Immature natural killer cell (primary cell): ENCODE measurements at regions not wholly inside any gene's neighbourhood (a gene's known extent, or its start where the extent isn't known, plus 50 kb on each side); places are given as distances from the start of the nearest gene placed in this dataset.

ENCODE experiments used
- DNase-seq, 3 donors: peaks; one replicate each; pipeline ENCODE4 v3.0.0; 2022; ENCODE audit warnings: mixed read lengths in 1 of 3
- H3K27ac Mint-ChIP-seq, 6 donors: one replicate each; pipeline ENCODE4 v1.8.0; 2020; ENCODE audit warnings: mixed read lengths in 6 of 6, mild to moderate bottlenecking in 5 of 6, inconsistent platforms in 4 of 6, moderate library complexity in 3 of 6
- H3K27me3 Mint-ChIP-seq, 3 donors: one replicate each; pipeline ENCODE4 v1.8.0; 2020 to 2021; ENCODE audit warnings: low read depth in 3 of 3, mild to moderate bottlenecking in 3 of 3, mixed read lengths in 3 of 3, moderate library complexity in 3 of 3, inconsistent platforms in 1 of 3
- H3K36me3 Mint-ChIP-seq, 3 donors: one replicate each; pipeline ENCODE4 v1.8.0; 2020; ENCODE audit warnings: mixed read lengths in 3 of 3, inconsistent platforms in 2 of 3, mild to moderate bottlenecking in 2 of 3
- H3K4me1 Mint-ChIP-seq, 2 donors: one replicate each; pipeline ENCODE4 v1.8.0; 2020; ENCODE audit warnings: inconsistent platforms in 2 of 2, mild to moderate bottlenecking in 2 of 2, mixed read lengths in 2 of 2, moderate library complexity in 1 of 2
- H3K4me3 Mint-ChIP-seq, 5 donors: one replicate each; pipeline ENCODE4 v1.8.0; 2020; ENCODE audit warnings: mild to moderate bottlenecking in 5 of 5, mixed read lengths in 5 of 5, inconsistent platforms in 3 of 5, moderate library complexity in 3 of 5
- H3K9me3 Mint-ChIP-seq, 6 donors: one replicate each; pipeline ENCODE4 v1.8.0; 2020; ENCODE audit warnings: mild to moderate bottlenecking in 6 of 6, mixed read lengths in 6 of 6, inconsistent platforms in 4 of 6, moderate library complexity in 3 of 6

DNA sequence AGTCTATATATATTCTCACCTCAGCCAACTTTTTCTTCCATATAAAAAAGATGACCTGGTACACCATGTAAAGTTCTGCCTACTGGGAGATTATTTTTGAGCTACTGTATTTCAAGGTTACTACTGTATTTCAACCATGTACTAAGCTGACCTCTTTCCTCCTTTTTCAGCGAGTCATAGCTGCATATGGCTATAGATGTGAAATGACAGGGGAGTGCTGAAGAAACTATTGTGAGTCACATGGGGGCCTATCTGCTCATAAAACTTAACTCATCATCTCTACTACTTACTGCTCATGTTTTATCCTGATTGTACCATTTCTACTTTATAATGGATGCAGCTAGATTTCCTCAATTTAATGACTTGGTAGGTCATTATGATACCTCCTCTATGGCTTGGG, 571.4 kb upstream of the ATP2B1 start:
- no peak for DNase-seq
- Mint-ChIP-seq H3K4me3 (no peak overlapping the region), H3K9me3 (peaks cover 0 to 7% (median 2%) of the 10 kb centered on the region in 6 donors), H3K27ac (no peak overlapping the region), H3K4me1 (peaks cover 0 to 1% of the 10 kb centered on the region in 2 donors), H3K36me3 (no peaks in the 10 kb centered on the region), H3K27me3 (peaks cover 0 to 2% (median 2%) of the 10 kb centered on the region in 3 donors)

DNA sequence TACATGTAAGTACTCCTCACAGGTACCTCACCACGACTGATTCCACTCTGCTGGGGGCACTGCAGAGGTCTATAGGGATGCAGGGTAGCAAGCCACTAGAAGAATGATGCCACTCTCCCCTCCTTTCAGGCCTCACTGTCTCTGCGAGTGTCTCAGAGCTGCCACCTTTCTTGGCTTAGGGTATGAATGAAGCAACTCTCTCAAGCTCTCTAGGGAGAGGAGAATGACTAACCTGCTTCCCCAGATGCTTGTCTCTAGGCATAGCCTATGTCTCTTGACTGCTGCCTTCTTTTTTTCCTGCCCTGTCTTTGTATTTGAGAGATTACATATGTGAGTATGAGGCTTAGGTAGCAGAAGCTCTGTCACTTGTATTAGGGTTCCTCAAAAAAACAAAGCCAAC, 566.5 kb upstream of the ATP2B1 start:
- Mint-ChIP-seq H3K36me3 (no peaks in the 10 kb centered on the region), H3K27ac (no peak overlapping the region)

DNA sequence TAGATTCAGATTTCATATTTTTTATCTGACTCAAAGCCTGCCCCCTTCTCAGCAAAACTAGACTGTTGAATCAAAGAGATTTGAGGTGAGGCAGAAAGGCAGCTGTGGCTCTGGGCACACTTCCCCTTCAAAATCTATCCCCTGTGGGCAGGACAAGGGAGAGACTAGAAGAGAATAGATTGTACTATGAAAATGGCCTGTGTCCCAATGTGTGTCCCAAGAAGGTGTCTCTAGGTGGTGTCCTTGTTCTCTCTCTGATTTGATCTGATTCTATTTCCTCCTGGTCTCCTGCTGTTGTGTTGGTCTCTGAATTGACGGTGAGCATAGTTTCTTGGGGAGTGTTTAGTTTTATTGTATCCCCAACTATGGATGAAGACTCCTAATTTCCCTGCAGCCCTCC, 565.8 kb upstream of the ATP2B1 start:
- Mint-ChIP-seq H3K9me3 (no peaks in the 10 kb centered on the region), H3K36me3 (no peaks in the 10 kb centered on the region), H3K27me3 (peaks cover 0 to 4% (median 0%) of the 10 kb centered on the region in 3 donors), H3K27ac (no peak overlapping the region), H3K4me3 (no peak overlapping the region), H3K4me1 (peaks cover 0 to 7% of the 10 kb centered on the region in 2 donors)
- no peak for DNase-seq

More for the DNA sequence above, 566.5 kb upstream of the ATP2B1 start:
- no peak for DNase-seq
- Mint-ChIP-seq H3K27me3 (peaks cover 0 to 4% (median 0%) of the 10 kb centered on the region in 3 donors), H3K9me3 (no peaks in the 10 kb centered on the region), H3K4me1 (peaks cover 0 to 2% of the 10 kb centered on the region in 2 donors), H3K4me3 (no peak overlapping the region)

DNA sequence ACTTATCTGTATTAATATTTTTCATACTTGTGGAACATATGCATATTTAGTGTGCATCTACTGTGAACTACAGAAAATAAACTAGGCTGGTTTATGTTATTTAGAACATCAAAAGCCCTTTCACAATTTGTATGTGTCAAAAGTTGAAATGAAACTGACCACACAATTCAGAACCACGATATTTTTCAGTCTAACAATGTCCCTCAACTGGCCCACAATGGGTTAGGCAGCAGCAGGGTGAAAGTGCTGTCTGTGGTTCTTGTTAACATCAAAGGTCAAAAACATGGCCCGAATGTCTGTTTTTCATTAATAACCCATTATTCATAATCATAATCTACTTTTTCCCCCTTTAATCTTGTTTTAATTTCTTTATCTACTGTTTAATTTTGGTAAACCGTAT, 559.9 kb upstream of the ATP2B1 start:
- Mint-ChIP-seq H3K4me3 (no peak overlapping the region), H3K27me3 (peaks cover 0 to 2% (median 0%) of the 10 kb centered on the region in 3 donors), H3K36me3 (no peaks in the 10 kb centered on the region), H3K4me1 (peaks cover 0 to 7% of the 10 kb centered on the region in 2 donors), H3K9me3 (no peaks in the 10 kb centered on the region), H3K27ac (no peak overlapping the region)
- no peak for DNase-seq

DNA sequence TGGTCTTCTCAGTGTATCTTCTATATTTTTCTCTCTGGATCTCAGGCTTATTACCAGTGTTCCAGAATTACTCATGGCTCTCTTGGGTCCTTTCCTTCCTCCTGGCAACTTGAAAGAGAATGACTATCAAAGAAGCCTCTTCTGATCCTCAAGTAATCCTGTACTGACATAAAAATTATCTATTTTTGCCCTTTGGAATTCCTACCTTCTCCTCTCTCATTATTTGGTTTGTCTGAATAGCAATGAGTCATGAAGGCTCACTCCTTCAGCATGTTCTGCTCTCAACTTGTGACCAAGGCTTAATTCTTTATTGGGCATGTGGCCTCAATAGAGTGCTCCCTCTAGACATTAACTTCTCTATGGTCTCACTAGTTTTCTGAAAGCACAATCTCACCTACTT, 553.6 kb upstream of the ATP2B1 start:
- H3K9me3 Mint-ChIP-seq = no peaks in the 10 kb centered on the region
- H3K4me1 Mint-ChIP-seq = no peaks in the 10 kb centered on the region
- no peak overlapping the region for H3K27ac Mint-ChIP-seq
- H3K4me3 Mint-ChIP-seq = no peak overlapping the region
- H3K36me3 Mint-ChIP-seq = no peaks in the 10 kb centered on the region
- H3K27me3 Mint-ChIP-seq = peaks cover 0 to 2% (median 0%) of the 10 kb centered on the region in 3 donors
- no peak for DNase-seq

DNA sequence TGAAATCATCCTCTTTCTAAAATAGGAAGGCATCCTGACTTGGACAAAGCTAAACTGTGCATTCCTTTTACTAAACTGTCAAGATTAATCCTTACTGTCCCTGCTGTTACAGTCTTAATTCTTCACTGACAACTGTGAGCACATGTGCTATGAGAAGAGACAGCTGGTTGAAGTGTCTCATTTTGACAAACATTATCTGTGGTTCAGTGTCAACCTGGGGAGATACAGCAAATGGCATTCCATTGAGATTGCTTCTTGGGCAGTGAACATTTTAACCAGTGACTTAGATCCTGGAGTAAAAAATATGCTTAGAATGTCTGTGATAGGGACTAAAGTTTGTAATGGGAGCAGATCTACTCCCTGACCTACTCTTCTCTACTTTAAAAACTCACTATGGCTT, 552.6 kb upstream of the ATP2B1 start:
- Mint-ChIP-seq H3K4me1 (no peaks in the 10 kb centered on the region), H3K9me3 (no peaks in the 10 kb centered on the region), H3K4me3 (no peak overlapping the region), H3K27me3 (peaks cover 0 to 2% (median 0%) of the 10 kb centered on the region in 3 donors), H3K36me3 (no peaks in the 10 kb centered on the region), H3K27ac (no peak overlapping the region)
- no peak for DNase-seq

DNA sequence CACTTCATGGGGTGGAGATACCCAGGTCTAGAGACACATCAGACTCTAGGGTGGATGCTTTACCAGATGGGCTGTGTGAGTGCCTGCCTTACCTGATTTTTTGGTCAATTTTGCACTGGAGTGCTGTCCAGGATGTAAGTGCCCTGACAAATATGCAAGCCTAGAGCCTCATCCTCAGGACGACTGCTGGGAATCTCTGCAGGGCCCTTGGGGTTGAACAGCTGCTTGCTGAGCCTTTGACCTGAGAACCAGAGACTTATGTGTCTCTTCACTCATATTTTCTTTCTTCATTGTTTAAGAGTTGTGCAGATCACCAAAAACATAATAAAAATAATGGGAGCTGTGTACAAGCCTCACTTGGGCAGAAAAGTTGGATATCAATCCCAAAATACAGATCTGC, 551.5 kb upstream of the ATP2B1 start:
- no peak for DNase-seq
- Mint-ChIP-seq H3K27me3 (peaks cover 0 to 2% (median under 1%) of the 10 kb centered on the region in 3 donors), H3K36me3 (no peaks in the 10 kb centered on the region), H3K9me3 (no peaks in the 10 kb centered on the region), H3K4me3 (no peak overlapping the region), H3K27ac (no peak overlapping the region), H3K4me1 (no peaks in the 10 kb centered on the region)

DNA sequence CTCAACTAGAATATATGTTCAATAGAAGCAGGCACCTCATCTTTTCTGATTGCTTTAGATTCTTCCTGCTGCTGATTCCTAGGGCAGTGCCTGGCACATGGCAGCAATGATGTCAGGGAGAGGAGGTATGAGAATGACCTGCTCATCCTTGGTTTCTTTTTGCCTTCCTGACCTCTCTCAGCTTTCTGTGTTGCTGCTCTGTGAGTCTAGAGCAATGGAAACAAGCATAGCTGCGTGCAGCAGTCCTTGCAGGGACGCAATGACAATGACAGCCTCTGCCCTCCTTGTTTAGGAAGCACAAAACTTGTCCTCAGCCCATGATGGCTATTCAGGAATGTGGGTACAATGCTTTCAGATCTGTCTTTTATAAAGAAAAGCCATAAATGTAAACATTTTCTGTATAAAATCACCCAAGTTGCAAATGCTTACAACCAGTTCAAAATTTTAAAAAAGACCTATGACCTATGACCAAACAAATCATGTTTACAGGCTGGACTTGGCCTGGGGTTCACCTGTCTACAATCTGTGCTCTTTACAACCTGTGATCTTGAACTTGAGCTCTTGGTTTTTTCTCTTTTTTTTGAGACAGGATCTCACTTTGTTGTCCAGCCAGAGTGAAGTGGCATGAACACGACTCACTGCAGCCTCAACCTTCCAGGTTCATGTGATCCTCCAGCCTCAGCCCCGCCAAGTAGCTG, 549.4 kb upstream of the ATP2B1 start:
- H3K9me3 Mint-ChIP-seq = no peaks in the 10 kb centered on the region
- H3K4me3 Mint-ChIP-seq = no peak overlapping the region
- DNase-seq = no peak
- H3K27ac Mint-ChIP-seq = no peak overlapping the region
- no peaks in the 10 kb centered on the region for H3K36me3 Mint-ChIP-seq
- peaks cover 0 to 2% (median 0%) of the 10 kb centered on the region in 3 donors for H3K27me3 Mint-ChIP-seq
- H3K4me1 Mint-ChIP-seq = peaks cover 11 to 15% of the 10 kb centered on the region in 2 donors

DNA sequence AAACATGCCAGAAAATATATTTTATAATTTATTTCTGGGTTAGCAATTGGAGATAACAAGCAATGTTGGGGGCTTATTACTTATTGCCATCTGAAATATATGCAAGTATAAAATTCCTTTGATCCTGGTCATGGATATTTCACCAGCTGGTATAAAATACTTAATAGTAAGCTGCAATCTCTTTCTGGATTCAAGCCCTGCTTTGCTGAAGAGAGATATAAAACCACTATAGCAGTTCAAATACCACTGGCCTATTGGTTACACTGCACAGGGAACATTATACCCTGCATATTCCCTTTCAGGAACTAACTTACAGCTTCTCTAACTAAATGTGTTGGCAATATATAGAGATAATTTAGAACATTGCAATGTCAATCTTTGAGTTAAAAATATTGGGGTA, 546.2 kb upstream of the ATP2B1 start:
- DNase-seq = no peak
- no peak overlapping the region for H3K27ac Mint-ChIP-seq
- H3K36me3 Mint-ChIP-seq = no peaks in the 10 kb centered on the region
- peaks cover 13 to 40% of the 10 kb centered on the region in 2 donors for H3K4me1 Mint-ChIP-seq
- no peak overlapping the region for H3K4me3 Mint-ChIP-seq
- no peaks in the 10 kb centered on the region for H3K9me3 Mint-ChIP-seq
- H3K27me3 Mint-ChIP-seq = peaks cover 0 to 2% (median 0%) of the 10 kb centered on the region in 3 donors

DNA sequence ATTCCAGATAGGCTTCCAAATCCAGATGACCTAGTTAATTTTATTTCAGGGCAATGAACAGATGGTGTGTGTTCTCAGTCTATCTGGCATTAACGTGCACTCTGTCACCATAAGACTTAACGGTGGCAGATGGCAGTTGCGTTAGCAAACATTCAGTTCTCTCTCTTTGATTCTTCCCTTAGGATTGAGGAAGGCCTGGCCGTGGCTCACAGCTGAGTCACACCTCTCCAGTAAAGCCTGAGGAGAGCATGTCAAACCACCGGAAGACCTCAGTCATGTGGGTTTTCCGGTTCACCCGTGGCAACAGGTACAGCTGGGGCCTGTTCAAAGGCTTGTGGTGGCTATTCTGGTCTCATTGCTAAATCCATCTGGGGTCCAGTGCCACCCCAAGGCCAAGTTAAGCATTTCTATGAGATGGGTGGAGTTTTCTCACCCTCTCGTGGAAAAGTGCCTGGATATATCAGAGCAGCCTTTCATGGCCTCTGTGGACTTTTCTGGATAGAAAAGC, 545.1 kb upstream of the ATP2B1 start:
- Mint-ChIP-seq H3K4me1 (peaks cover 13 to 40% of the 10 kb centered on the region in 2 donors), H3K36me3 (no peaks in the 10 kb centered on the region), H3K9me3 (no peaks in the 10 kb centered on the region), H3K27ac (peak overlapping the region in 3 of 6 donors; percentile 55 to 72 (median 65)), H3K27me3 (peaks cover 0 to 2% (median 0%) of the 10 kb centered on the region in 3 donors), H3K4me3 (peak overlapping the region in 4 of 5 donors; percentile 14 to 36 (median 26))
- peak; percentile 61 to 64 (median 63) for DNase-seq

DNA sequence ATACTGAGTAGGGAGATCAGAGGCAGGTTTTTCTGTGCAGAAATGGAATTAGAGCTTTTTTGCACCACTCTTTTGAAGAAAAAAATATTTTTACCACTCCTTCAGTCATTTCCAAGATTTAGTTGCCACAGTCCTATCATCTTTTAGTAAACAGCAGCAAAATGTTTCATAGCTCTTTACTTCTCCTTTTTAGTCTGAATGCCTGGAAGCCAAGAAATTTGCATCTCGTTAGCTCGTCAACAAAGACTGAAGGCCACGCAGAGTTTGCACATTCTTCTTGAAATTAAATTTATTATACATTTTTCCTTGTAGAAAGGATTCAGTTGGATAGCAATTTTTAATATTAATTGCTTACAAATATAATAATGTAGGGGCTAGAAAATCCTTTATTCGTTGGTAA, 544.5 kb upstream of the ATP2B1 start:
- no peak for DNase-seq
- Mint-ChIP-seq H3K4me1 (peaks cover 13 to 40% of the 10 kb centered on the region in 2 donors), H3K4me3 (no peak overlapping the region), H3K27ac (no peak overlapping the region), H3K9me3 (no peaks in the 10 kb centered on the region), H3K36me3 (no peaks in the 10 kb centered on the region), H3K27me3 (peaks cover 0 to 2% (median 0%) of the 10 kb centered on the region in 3 donors)

DNA sequence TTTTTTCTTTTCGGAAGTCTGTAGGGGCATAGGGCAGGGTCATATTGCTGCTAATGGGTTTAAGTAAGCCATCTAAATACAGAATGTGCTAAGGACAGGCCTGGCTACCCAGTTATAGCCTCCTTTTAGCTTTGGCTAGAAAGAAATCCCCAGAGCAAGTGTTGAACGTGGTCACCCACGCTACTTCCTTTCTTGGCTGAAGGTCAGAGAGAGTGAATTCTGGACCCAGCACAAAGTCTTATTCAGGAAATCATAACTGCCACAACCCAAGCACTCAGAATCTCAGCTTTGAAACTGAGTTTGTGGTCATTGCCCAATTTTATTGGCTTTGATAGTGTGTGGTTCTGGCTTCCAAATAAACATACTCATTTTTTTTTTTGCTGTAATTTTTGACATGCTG, 542.1 kb upstream of the ATP2B1 start:
- Mint-ChIP-seq H3K27me3 (no peaks in the 10 kb centered on the region), H3K4me3 (no peak overlapping the region), H3K36me3 (no peaks in the 10 kb centered on the region), H3K27ac (no peak overlapping the region), H3K4me1 (peaks cover 13 to 40% of the 10 kb centered on the region in 2 donors), H3K9me3 (no peaks in the 10 kb centered on the region)
- peak; percentile 26 to 32 (median 28) for DNase-seq

DNA sequence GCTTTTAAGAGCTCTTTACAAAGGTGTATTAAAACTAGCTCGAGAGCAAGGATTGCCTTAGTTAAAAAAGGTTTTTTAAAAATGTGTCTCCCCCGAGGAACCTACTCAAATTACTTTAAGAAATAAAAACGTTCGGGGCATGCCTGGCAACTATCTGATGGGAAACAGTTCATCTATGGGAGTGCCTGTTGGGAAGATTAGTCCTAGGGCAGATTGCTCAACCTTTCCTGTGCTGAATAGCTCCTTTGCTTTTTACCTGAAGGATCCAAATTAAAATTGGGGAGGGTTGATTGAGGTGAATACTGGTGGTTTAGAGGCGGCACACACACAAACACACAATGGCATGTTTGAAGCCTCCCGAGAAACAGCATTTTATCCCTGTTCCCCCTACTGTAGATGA, 541.4 kb upstream of the ATP2B1 start:
- peaks cover 13 to 40% of the 10 kb centered on the region in 2 donors for H3K4me1 Mint-ChIP-seq
- no peaks in the 10 kb centered on the region for H3K27me3 Mint-ChIP-seq
- H3K27ac Mint-ChIP-seq = no peak overlapping the region
- DNase-seq = no peak
- H3K9me3 Mint-ChIP-seq = no peaks in the 10 kb centered on the region
- no peaks in the 10 kb centered on the region for H3K36me3 Mint-ChIP-seq
- H3K4me3 Mint-ChIP-seq = no peak overlapping the region

DNA sequence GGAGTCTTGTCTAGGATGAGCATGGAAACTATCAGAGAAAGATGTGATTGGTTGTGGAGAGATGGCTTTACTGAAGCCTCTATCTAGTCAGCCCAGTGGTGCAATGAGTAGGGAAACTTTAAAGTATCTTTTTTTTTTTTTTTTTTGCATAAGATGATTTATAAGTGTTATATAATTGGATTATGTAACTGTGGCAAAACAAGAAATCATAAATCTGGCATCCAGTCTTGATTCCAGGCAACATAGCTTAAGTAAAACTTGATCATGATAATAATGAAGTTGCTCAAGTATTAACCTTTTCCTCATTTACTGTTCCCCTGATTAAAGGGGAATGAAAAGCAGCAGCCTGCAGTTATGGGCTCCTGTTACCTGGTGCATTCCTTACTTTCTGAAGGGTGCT, 538.0 kb upstream of the ATP2B1 start:
- H3K27ac Mint-ChIP-seq = no peak overlapping the region
- peaks cover 0 to 11% of the 10 kb centered on the region in 2 donors for H3K4me1 Mint-ChIP-seq
- DNase-seq = no peak
- H3K9me3 Mint-ChIP-seq = no peaks in the 10 kb centered on the region
- H3K36me3 Mint-ChIP-seq = no peaks in the 10 kb centered on the region
- H3K4me3 Mint-ChIP-seq = no peak overlapping the region
- H3K27me3 Mint-ChIP-seq = no peaks in the 10 kb centered on the region

DNA sequence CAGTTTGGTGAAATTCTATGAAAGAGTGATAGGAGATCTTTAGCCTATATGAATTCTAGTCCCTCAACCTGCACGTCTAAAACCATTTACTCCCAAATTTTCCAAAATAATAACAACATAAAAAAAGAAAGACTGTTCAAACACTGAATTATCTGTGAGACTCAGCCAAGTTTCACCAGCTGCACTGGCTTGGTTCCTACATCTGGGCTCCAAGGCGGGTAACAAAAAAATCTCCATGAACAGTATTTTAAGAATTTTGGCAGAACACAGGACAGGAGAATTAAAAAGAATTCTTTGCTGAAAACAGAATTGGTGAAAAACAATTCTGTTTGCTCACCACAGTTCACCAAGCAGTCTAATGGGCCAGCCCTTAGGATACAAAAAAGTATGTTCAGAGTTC, 536.8 kb upstream of the ATP2B1 start:
- Mint-ChIP-seq H3K4me1 (peaks cover 0 to 3% of the 10 kb centered on the region in 2 donors), H3K36me3 (no peaks in the 10 kb centered on the region), H3K9me3 (no peaks in the 10 kb centered on the region), H3K4me3 (no peak overlapping the region), H3K27me3 (no peaks in the 10 kb centered on the region), H3K27ac (no peak overlapping the region)
- DNase-seq = no peak
